ENCODE measurements at regions not wholly inside any gene's neighbourhood (a gene's known extent, or its start where the extent isn't known, plus 50 kb on each side); places are given as distances from the start of the nearest gene placed in this dataset.
"Not testable (repeated sequence)": the region's sequence is repeated elsewhere in the genome, so short reads cannot be mapped to it uniquely, and the experiment has no call there.

DNA sequence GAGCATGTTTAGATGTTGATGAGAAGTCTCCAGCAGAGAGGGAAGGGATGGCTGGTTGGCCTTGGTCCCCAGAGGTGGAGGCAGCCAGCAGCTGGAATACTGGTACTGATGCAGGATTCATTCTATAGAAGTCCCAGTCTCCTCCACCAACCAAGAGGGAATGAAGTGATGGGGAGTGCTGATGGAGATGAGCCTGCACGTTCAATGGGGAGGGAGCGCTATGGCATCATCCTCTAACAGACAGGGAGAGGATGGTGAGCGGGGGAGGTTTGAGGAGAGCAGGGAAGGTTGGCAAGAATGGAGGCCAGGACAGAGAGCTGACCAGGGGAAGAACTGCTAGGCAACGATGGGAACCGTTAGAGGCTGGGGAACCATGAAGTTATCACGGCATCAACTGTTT is 159.8 kb upstream of the MVB12B start:
- H3K27me3 ChIP-seq (ENCODE audit: control insufficient read depth in 1 of 2, insufficient read depth in 2 of 2, low read length in 2 of 2): no peaks in the 10 kb centered on the region
- H3K4me3 ChIP-seq (ENCODE audit: low read length in 2 of 2): no peak overlapping the region
- H3K9me3 ChIP-seq (ENCODE audit: control insufficient read depth in 2 of 2, low read length in 2 of 2): no peaks in the 10 kb centered on the region
- no peaks in the 10 kb centered on the region for H3K4me1 ChIP-seq (ENCODE audit: control insufficient read depth, insufficient read depth, low read length)
- no peak overlapping the region for H3K27ac ChIP-seq (ENCODE audit: low read length)
- no peaks in the 10 kb centered on the region for H3K36me3 ChIP-seq (ENCODE audit: control insufficient read depth in 2 of 2, insufficient read depth in 2 of 2, low read length in 2 of 2)
- H3K9ac ChIP-seq (ENCODE audit: low read length in 2 of 2): no peak overlapping the region

DNA sequence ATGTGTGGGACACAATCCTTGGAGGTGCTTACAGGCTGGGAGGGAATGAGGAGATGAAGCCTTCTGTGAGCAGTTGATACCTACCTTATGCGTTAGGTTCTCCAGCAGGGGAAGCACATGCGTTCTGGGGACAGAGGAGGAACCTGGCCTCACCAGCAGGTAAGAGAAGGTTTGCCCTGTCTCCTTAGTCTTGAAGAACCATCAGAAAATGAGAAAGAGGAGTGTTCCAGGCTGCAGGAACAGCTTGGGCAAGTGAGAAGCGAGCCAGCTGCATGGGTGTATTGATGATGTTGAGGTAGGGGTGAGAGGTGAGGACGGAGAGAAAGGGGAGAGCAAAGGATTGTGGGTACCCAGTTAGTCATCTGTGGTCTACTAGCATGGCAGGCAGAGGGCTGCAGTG is 156.9 kb upstream of the MVB12B start:
- Histone ChIP-seq H3K27me3 (ENCODE audit: control insufficient read depth in 1 of 2, insufficient read depth in 2 of 2, low read length in 2 of 2) (no peaks in the 10 kb centered on the region), H3K9ac (ENCODE audit: low read length in 2 of 2) (no peak overlapping the region), H3K36me3 (ENCODE audit: control insufficient read depth in 2 of 2, insufficient read depth in 2 of 2, low read length in 2 of 2) (no peaks in the 10 kb centered on the region), H3K9me3 (ENCODE audit: control insufficient read depth in 2 of 2, low read length in 2 of 2) (no peaks in the 10 kb centered on the region), H3K27ac (ENCODE audit: low read length) (no peak overlapping the region), H3K4me1 (ENCODE audit: control insufficient read depth, insufficient read depth, low read length) (no peaks in the 10 kb centered on the region), H3K4me3 (ENCODE audit: low read length in 2 of 2) (no peak overlapping the region)

- no peaks in the 10 kb centered on the region for H3K36me3 ChIP-seq (ENCODE audit: control insufficient read depth in 2 of 2, insufficient read depth in 2 of 2, low read length in 2 of 2)
- no peak overlapping the region for H3K9ac ChIP-seq (ENCODE audit: low read length in 2 of 2)
- H3K27me3 ChIP-seq (ENCODE audit: control insufficient read depth in 1 of 2, insufficient read depth in 2 of 2, low read length in 2 of 2): no peaks in the 10 kb centered on the region
- no peak overlapping the region for H3K27ac ChIP-seq (ENCODE audit: low read length)
- H3K4me3 ChIP-seq (ENCODE audit: low read length in 2 of 2): no peak overlapping the region
- H3K4me1 ChIP-seq (ENCODE audit: control insufficient read depth, insufficient read depth, low read length): no peaks in the 10 kb centered on the region
- peaks cover 0 to 3% of the 10 kb centered on the region in 2 donors for H3K9me3 ChIP-seq (ENCODE audit: control insufficient read depth in 2 of 2, low read length in 2 of 2)
These were observed 156.3 kb upstream of the MVB12B start for GRCh38 chr9:126170286-126170823.

- H3K27me3 ChIP-seq (ENCODE audit: control insufficient read depth in 1 of 2, insufficient read depth in 2 of 2, low read length in 2 of 2): no peaks in the 10 kb centered on the region
- no peaks in the 10 kb centered on the region for H3K4me1 ChIP-seq (ENCODE audit: control insufficient read depth, insufficient read depth, low read length)
- peaks cover 0 to 3% of the 10 kb centered on the region in 2 donors for H3K9me3 ChIP-seq (ENCODE audit: control insufficient read depth in 2 of 2, low read length in 2 of 2)
- H3K27ac ChIP-seq (ENCODE audit: low read length): no peak overlapping the region
- no peaks in the 10 kb centered on the region for H3K36me3 ChIP-seq (ENCODE audit: control insufficient read depth in 2 of 2, insufficient read depth in 2 of 2, low read length in 2 of 2)
- no peak overlapping the region for H3K4me3 ChIP-seq (ENCODE audit: low read length in 2 of 2)
- H3K9ac ChIP-seq (ENCODE audit: low read length in 2 of 2): no peak overlapping the region
These were observed 155.0 kb upstream of the MVB12B start for GRCh38 chr9:126171641-126172040.

GRCh38 chr9:126173401-126173800 is 153.2 kb upstream of the MVB12B start:
- Histone ChIP-seq H3K36me3 (ENCODE audit: control insufficient read depth in 2 of 2, insufficient read depth in 2 of 2, low read length in 2 of 2) (no peaks in the 10 kb centered on the region), H3K9ac (ENCODE audit: low read length in 2 of 2) (no peak overlapping the region), H3K9me3 (ENCODE audit: control insufficient read depth in 2 of 2, low read length in 2 of 2) (peaks cover 0 to 3% of the 10 kb centered on the region in 2 donors), H3K4me1 (ENCODE audit: control insufficient read depth, insufficient read depth, low read length) (no peaks in the 10 kb centered on the region), H3K27me3 (ENCODE audit: control insufficient read depth in 1 of 2, insufficient read depth in 2 of 2, low read length in 2 of 2) (no peaks in the 10 kb centered on the region), H3K4me3 (ENCODE audit: low read length in 2 of 2) (no peak overlapping the region), H3K27ac (ENCODE audit: low read length) (no peak overlapping the region)

GRCh38 chr9:126173929-126174328 is 152.7 kb upstream of the MVB12B start:
- no peaks in the 10 kb centered on the region for H3K27me3 ChIP-seq (ENCODE audit: control insufficient read depth in 1 of 2, insufficient read depth in 2 of 2, low read length in 2 of 2)
- no peaks in the 10 kb centered on the region for H3K36me3 ChIP-seq (ENCODE audit: control insufficient read depth in 2 of 2, insufficient read depth in 2 of 2, low read length in 2 of 2)
- H3K27ac ChIP-seq (ENCODE audit: low read length): no peak overlapping the region
- H3K9ac ChIP-seq (ENCODE audit: low read length in 2 of 2): no peak overlapping the region
- H3K9me3 ChIP-seq (ENCODE audit: control insufficient read depth in 2 of 2, low read length in 2 of 2): peaks cover 0 to 3% of the 10 kb centered on the region in 2 donors
- H3K4me1 ChIP-seq (ENCODE audit: control insufficient read depth, insufficient read depth, low read length): no peaks in the 10 kb centered on the region
- no peak overlapping the region for H3K4me3 ChIP-seq (ENCODE audit: low read length in 2 of 2)

DNA sequence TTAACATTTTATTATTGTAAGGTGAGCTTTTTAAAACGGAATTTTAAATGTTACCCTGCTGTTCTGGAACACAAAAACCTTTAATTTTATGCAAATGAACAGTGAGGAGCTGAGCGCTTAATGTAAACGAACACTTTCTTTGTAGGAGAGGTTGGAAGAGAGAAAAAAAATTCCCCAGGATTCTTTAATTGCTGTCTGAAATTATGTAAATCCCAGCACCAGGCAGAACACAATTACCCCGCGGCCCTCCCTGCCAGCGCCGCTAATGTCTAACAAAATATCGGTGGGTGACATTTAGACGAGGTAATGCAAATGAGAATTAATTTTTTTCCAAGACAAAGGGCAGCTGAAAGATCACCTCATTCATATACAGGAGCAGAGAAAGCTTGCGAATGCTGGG is 143.4 kb upstream of the MVB12B start:
- no peak overlapping the region for H3K27ac ChIP-seq (ENCODE audit: low read length)

DNA sequence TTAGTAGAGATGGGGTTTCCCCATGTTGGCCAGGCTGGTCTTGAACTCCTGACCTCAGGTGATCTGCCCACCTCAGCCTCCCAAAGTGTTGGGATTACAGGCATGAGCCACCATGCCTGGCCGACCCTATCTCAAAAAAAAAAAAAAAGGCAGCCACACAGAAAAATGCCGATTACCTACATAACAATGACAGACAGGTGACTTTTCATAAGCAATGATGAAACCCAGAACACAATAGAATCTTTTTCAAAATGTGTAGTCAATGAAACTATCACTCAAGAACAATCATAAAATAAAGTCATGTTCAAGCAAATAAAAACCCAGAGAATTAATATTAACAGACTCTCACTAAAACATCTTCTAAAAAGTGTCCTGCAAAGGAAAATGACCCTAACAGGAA is 135.6 kb upstream of the MVB12B start:
- H3K36me3 ChIP-seq (ENCODE audit: control insufficient read depth in 2 of 2, insufficient read depth in 2 of 2, low read length in 2 of 2); H3K27me3 ChIP-seq (ENCODE audit: control insufficient read depth in 1 of 2, insufficient read depth in 2 of 2, low read length in 2 of 2); H3K4me1 ChIP-seq (ENCODE audit: control insufficient read depth, insufficient read depth, low read length); H3K4me3 ChIP-seq (ENCODE audit: low read length in 2 of 2); H3K9ac ChIP-seq (ENCODE audit: low read length in 2 of 2); H3K9me3 ChIP-seq (ENCODE audit: control insufficient read depth in 2 of 2, low read length in 2 of 2); H3K27ac ChIP-seq (ENCODE audit: low read length): not testable (repeated sequence)

More for the DNA sequence above, 143.4 kb upstream of the MVB12B start:
- no peaks in the 10 kb centered on the region for H3K4me1 ChIP-seq (ENCODE audit: control insufficient read depth, insufficient read depth, low read length)
- peaks cover 0 to 3% of the 10 kb centered on the region in 2 donors for H3K9me3 ChIP-seq (ENCODE audit: control insufficient read depth in 2 of 2, low read length in 2 of 2)
- H3K9ac ChIP-seq (ENCODE audit: low read length in 2 of 2): no peak overlapping the region
- no peak overlapping the region for H3K4me3 ChIP-seq (ENCODE audit: low read length in 2 of 2)
- H3K27me3 ChIP-seq (ENCODE audit: control insufficient read depth in 1 of 2, insufficient read depth in 2 of 2, low read length in 2 of 2): peaks cover 0 to 3% of the 10 kb centered on the region in 2 donors
- H3K36me3 ChIP-seq (ENCODE audit: control insufficient read depth in 2 of 2, insufficient read depth in 2 of 2, low read length in 2 of 2): no peaks in the 10 kb centered on the region

GRCh38 chr9:126198854-126199253 is 127.8 kb upstream of the MVB12B start:
- peaks cover 0 to 3% of the 10 kb centered on the region in 2 donors for H3K9me3 ChIP-seq (ENCODE audit: control insufficient read depth in 2 of 2, low read length in 2 of 2)
- H3K4me1 ChIP-seq (ENCODE audit: control insufficient read depth, insufficient read depth, low read length): no peaks in the 10 kb centered on the region
- H3K27me3 ChIP-seq (ENCODE audit: control insufficient read depth in 1 of 2, insufficient read depth in 2 of 2, low read length in 2 of 2): peaks cover 0 to 3% of the 10 kb centered on the region in 2 donors
- H3K4me3 ChIP-seq (ENCODE audit: low read length in 2 of 2): no peak overlapping the region
- no peaks in the 10 kb centered on the region for H3K36me3 ChIP-seq (ENCODE audit: control insufficient read depth in 2 of 2, insufficient read depth in 2 of 2, low read length in 2 of 2)
- no peak overlapping the region for H3K27ac ChIP-seq (ENCODE audit: low read length)
- no peak overlapping the region for H3K9ac ChIP-seq (ENCODE audit: low read length in 2 of 2)

GRCh38 chr9:126203313-126203712 is 123.3 kb upstream of the MVB12B start:
- H3K36me3 ChIP-seq (ENCODE audit: control insufficient read depth in 2 of 2, insufficient read depth in 2 of 2, low read length in 2 of 2): no peaks in the 10 kb centered on the region
- H3K4me1 ChIP-seq (ENCODE audit: control insufficient read depth, insufficient read depth, low read length): no peaks in the 10 kb centered on the region
- no peak overlapping the region for H3K27ac ChIP-seq (ENCODE audit: low read length)
- H3K27me3 ChIP-seq (ENCODE audit: control insufficient read depth in 1 of 2, insufficient read depth in 2 of 2, low read length in 2 of 2): peaks cover 0 to 10% of the 10 kb centered on the region in 2 donors
- H3K4me3 ChIP-seq (ENCODE audit: low read length in 2 of 2): no peak overlapping the region
- H3K9ac ChIP-seq (ENCODE audit: low read length in 2 of 2): no peak overlapping the region
- no peaks in the 10 kb centered on the region for H3K9me3 ChIP-seq (ENCODE audit: control insufficient read depth in 2 of 2, low read length in 2 of 2)

- no peaks in the 10 kb centered on the region for H3K4me1 ChIP-seq (ENCODE audit: control insufficient read depth, insufficient read depth, low read length)
- H3K9me3 ChIP-seq (ENCODE audit: control insufficient read depth in 2 of 2, low read length in 2 of 2): no peaks in the 10 kb centered on the region
- no peak overlapping the region for H3K4me3 ChIP-seq (ENCODE audit: low read length in 2 of 2)
- peaks cover 0 to 12% of the 10 kb centered on the region in 2 donors for H3K27me3 ChIP-seq (ENCODE audit: control insufficient read depth in 1 of 2, insufficient read depth in 2 of 2, low read length in 2 of 2)
- H3K36me3 ChIP-seq (ENCODE audit: control insufficient read depth in 2 of 2, insufficient read depth in 2 of 2, low read length in 2 of 2): no peaks in the 10 kb centered on the region
- no peak overlapping the region for H3K9ac ChIP-seq (ENCODE audit: low read length in 2 of 2)
- no peak overlapping the region for H3K27ac ChIP-seq (ENCODE audit: low read length)
These were observed 122.4 kb upstream of the MVB12B start for GRCh38 chr9:126204197-126204596.

Measured in stomach smooth muscle (tissue), 2 donors.